ENCODE measurements at regions not wholly inside any gene's neighbourhood (a gene's known extent, or its start where the extent isn't known, plus 50 kb on each side); places are given as distances from the start of the nearest gene placed in this dataset.

- no peak for TF ChIP-seq CTCF (IDR thresholded peaks at IDR 0.05; ENCODE audit: insufficient read depth, low read length)
- TF ChIP-seq REST (IDR thresholded peaks at IDR 0.05; ENCODE audit: insufficient replicate concordance, low read depth): no peak
- TF ChIP-seq SPI1 (IDR thresholded peaks at IDR 0.05; ENCODE audit: borderline replicate concordance, low read depth): no peak
- no peak for TF ChIP-seq GABPA (IDR thresholded peaks at IDR 0.05; ENCODE audit: low read depth)
- no peak for TF ChIP-seq POLR2AphosphoS5 (IDR thresholded peaks at IDR 0.05; ENCODE audit: low read depth)
- Histone ChIP-seq H3K27ac (replicated peaks) (no peak overlapping the region), H3K4me3 (replicated peaks; ENCODE audit: insufficient read depth, low read length) (no peak overlapping the region), H3K27me3 (ENCODE audit: insufficient read depth, poor library complexity, severe bottlenecking) (no peaks in the 10 kb centered on the region)
- no peak for DNase-seq (ENCODE audit: low read depth in 1 of 2, low spot score in 1 of 2)
Measured at GRCh38 chr17:71286625-71287024, 834.2 kb upstream of the SOX9 start.

- no peak for DNase-seq (ENCODE audit: low read depth in 1 of 2, low spot score in 1 of 2)
- no peak overlapping the region for H3K27ac ChIP-seq (replicated peaks)
- H3K4me3 ChIP-seq (replicated peaks; ENCODE audit: insufficient read depth, low read length): no peak overlapping the region
- no peaks in the 10 kb centered on the region for H3K27me3 ChIP-seq (ENCODE audit: insufficient read depth, poor library complexity, severe bottlenecking)
- no peak for TF ChIP-seq SPI1 (IDR thresholded peaks at IDR 0.05; ENCODE audit: borderline replicate concordance, low read depth)
- TF ChIP-seq CTCF (IDR thresholded peaks at IDR 0.05; ENCODE audit: insufficient read depth, low read length): no peak
- no peak for TF ChIP-seq REST (IDR thresholded peaks at IDR 0.05; ENCODE audit: insufficient replicate concordance, low read depth)
- no peak for TF ChIP-seq POLR2AphosphoS5 (IDR thresholded peaks at IDR 0.05; ENCODE audit: low read depth)
- no peak for TF ChIP-seq GABPA (IDR thresholded peaks at IDR 0.05; ENCODE audit: low read depth)
Measured at GRCh38 chr17:71287071-71287823, 833.6 kb upstream of the SOX9 start.

- DNase-seq (ENCODE audit: low read depth in 1 of 2, low spot score in 1 of 2): no peak
- no peak overlapping the region for H3K4me3 ChIP-seq (replicated peaks; ENCODE audit: insufficient read depth, low read length)
- H3K27ac ChIP-seq (replicated peaks): no peak overlapping the region
- no peak for TF ChIP-seq CTCF (IDR thresholded peaks at IDR 0.05; ENCODE audit: insufficient read depth, low read length)
- TF ChIP-seq REST (IDR thresholded peaks at IDR 0.05; ENCODE audit: insufficient replicate concordance, low read depth): no peak
- no peak for TF ChIP-seq GABPA (IDR thresholded peaks at IDR 0.05; ENCODE audit: low read depth)
- no peak for TF ChIP-seq POLR2AphosphoS5 (IDR thresholded peaks at IDR 0.05; ENCODE audit: low read depth)
- no peak for TF ChIP-seq SPI1 (IDR thresholded peaks at IDR 0.05; ENCODE audit: borderline replicate concordance, low read depth)
- H3K27me3 ChIP-seq (ENCODE audit: insufficient read depth, poor library complexity, severe bottlenecking): no peaks in the 10 kb centered on the region
Measured at GRCh38 chr17:71292006-71292405, 828.8 kb upstream of the SOX9 start.

All from HL-60 (cell line).